ENCODE measurements at regions not wholly inside any gene's neighbourhood (a gene's known extent, or its start where the extent isn't known, plus 50 kb on each side); places are given as distances from the start of the nearest gene placed in this dataset.
"Not testable (repeated sequence)": the region's sequence is repeated elsewhere in the genome, so short reads cannot be mapped to it uniquely, and the experiment has no call there.

DNA sequence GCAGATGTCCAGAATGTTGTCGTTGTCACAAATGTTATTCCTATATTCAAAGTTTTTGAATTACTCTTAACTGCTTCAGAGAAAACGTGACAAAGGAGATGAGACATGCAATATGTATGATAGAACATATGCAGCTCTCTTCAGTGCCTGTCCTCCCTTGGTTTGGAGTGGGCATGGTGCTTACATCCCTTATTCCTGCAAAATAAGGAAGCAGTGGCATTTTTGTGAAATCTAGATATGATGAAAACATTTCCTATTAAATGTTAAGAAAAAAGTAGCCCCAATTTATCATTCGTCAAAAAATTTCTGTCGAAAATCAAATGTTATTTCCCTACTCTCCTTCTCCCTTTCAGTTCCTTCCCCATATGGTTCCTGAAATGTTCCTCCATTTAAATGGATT, 457.5 kb upstream of the FANCL start:
- Histone ChIP-seq H3K36me3 (ENCODE audit: insufficient read depth, insufficient read length, low read length) (no peaks in the 10 kb centered on the region), H3K9ac (ENCODE audit: insufficient read length, low read depth) (no peak overlapping the region), H3K27me3 (ENCODE audit: insufficient read depth, insufficient read length) (no peaks in the 10 kb centered on the region), H3K4me1 (ENCODE audit: insufficient read depth, insufficient read length) (no peaks in the 10 kb centered on the region), H3K4me3 (ENCODE audit: insufficient read length, low read depth) (no peak overlapping the region), H3K9me3 (ENCODE audit: insufficient read depth, low read length) (no peaks in the 10 kb centered on the region)
- DNase-seq (ENCODE audit: low read depth, low spot score): no peak
- TF ChIP-seq SUZ12 (IDR thresholded peaks at IDR 0.05; ENCODE audit: extremely low read depth, insufficient read depth, insufficient read length) (no peak), YY1 (IDR thresholded peaks at IDR 0.05; ENCODE audit: insufficient read depth, insufficient read length) (no peak), ZNF274 (IDR thresholded peaks at IDR 0.05; ENCODE audit: low read depth, low read length) (no peak)

- H3K9ac ChIP-seq (ENCODE audit: insufficient read length, low read depth); H3K9me3 ChIP-seq (ENCODE audit: insufficient read depth, low read length); H3K27me3 ChIP-seq (ENCODE audit: insufficient read depth, insufficient read length); H3K4me3 ChIP-seq (ENCODE audit: insufficient read length, low read depth); DNase-seq (ENCODE audit: low read depth, low spot score); H3K36me3 ChIP-seq (ENCODE audit: insufficient read depth, insufficient read length, low read length); H3K4me1 ChIP-seq (ENCODE audit: insufficient read depth, insufficient read length): not testable (repeated sequence)
These were observed 453.0 kb upstream of the FANCL start for GRCh38 chr2:58694114-58694513.

DNA sequence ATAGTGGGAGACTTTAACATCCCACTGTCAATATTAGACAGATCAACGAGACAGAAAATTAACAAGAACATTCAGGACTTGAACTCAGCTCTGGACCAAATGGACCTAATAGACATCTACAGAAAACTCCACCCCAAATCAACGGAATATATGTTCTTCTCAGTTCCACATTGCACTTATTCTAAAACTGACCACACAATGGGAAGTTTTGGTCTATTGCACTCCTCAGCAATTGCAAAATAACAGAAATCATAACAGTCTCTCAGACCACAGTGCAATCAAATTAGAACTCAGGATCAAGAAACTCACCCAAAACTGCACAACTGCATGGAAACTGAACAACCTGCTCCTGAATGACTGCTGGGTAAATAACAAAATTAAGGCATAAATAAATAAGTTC, 449.9 kb upstream of the FANCL start:
- H3K4me1 ChIP-seq (ENCODE audit: insufficient read depth, insufficient read length); H3K27me3 ChIP-seq (ENCODE audit: insufficient read depth, insufficient read length); H3K9ac ChIP-seq (ENCODE audit: insufficient read length, low read depth); H3K9me3 ChIP-seq (ENCODE audit: insufficient read depth, low read length); H3K4me3 ChIP-seq (ENCODE audit: insufficient read length, low read depth); H3K36me3 ChIP-seq (ENCODE audit: insufficient read depth, insufficient read length, low read length); DNase-seq (ENCODE audit: low read depth, low spot score): not testable (repeated sequence)

GRCh38 chr2:58688813-58689212, 447.7 kb upstream of the FANCL start:
- no peaks in the 10 kb centered on the region for H3K36me3 ChIP-seq (ENCODE audit: insufficient read depth, insufficient read length, low read length)
- no peaks in the 10 kb centered on the region for H3K4me1 ChIP-seq (ENCODE audit: insufficient read depth, insufficient read length)
- H3K9me3 ChIP-seq (ENCODE audit: insufficient read depth, low read length): no peaks in the 10 kb centered on the region
- DNase-seq (ENCODE audit: low read depth, low spot score): no peak
- TF ChIP-seq SUZ12 (IDR thresholded peaks at IDR 0.05; ENCODE audit: extremely low read depth, insufficient read depth, insufficient read length): no peak
- no peak for TF ChIP-seq ZNF274 (IDR thresholded peaks at IDR 0.05; ENCODE audit: low read depth, low read length)
- TF ChIP-seq YY1 (IDR thresholded peaks at IDR 0.05; ENCODE audit: insufficient read depth, insufficient read length): no peak
- no peaks in the 10 kb centered on the region for H3K27me3 ChIP-seq (ENCODE audit: insufficient read depth, insufficient read length)
- H3K9ac ChIP-seq (ENCODE audit: insufficient read length, low read depth): no peak overlapping the region
- H3K4me3 ChIP-seq (ENCODE audit: insufficient read length, low read depth): no peak overlapping the region

DNA sequence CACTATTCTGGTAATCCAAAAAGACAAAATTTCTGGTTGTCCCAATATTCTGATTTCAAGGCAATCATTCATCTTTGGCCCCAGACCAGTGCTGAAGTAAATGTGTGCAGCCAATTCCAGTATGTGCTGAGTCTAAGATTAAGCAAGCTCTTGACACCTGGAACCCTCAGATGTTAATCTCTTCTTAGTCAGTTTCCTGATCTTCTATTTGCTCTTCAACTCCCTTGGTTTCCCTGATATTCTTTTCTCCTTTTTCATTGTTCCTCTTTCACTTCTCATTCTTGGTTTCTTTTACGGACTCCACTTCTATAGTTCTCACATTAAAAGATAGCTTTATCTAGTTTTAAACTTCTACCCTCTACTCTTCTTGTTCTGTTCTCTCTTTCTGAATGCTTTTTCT, 445.7 kb upstream of the FANCL start:
- Histone ChIP-seq H3K9ac (ENCODE audit: insufficient read length, low read depth) (no peak overlapping the region), H3K36me3 (ENCODE audit: insufficient read depth, insufficient read length, low read length) (no peaks in the 10 kb centered on the region), H3K4me3 (ENCODE audit: insufficient read length, low read depth) (no peak overlapping the region), H3K9me3 (ENCODE audit: insufficient read depth, low read length) (no peaks in the 10 kb centered on the region), H3K27me3 (ENCODE audit: insufficient read depth, insufficient read length) (no peaks in the 10 kb centered on the region), H3K4me1 (ENCODE audit: insufficient read depth, insufficient read length) (no peaks in the 10 kb centered on the region)
- DNase-seq (ENCODE audit: low read depth, low spot score): no peak
- TF ChIP-seq SUZ12 (IDR thresholded peaks at IDR 0.05; ENCODE audit: extremely low read depth, insufficient read depth, insufficient read length) (no peak), ZNF274 (IDR thresholded peaks at IDR 0.05; ENCODE audit: low read depth, low read length) (no peak), YY1 (IDR thresholded peaks at IDR 0.05; ENCODE audit: insufficient read depth, insufficient read length) (no peak)

GRCh38 chr2:58680755-58681310, 439.7 kb upstream of the FANCL start:
- DNase-seq (ENCODE audit: low read depth, low spot score): no peak
- Histone ChIP-seq H3K9me3 (ENCODE audit: insufficient read depth, low read length) (no peaks in the 10 kb centered on the region), H3K4me3 (ENCODE audit: insufficient read length, low read depth) (no peak overlapping the region), H3K9ac (ENCODE audit: insufficient read length, low read depth) (no peak overlapping the region), H3K36me3 (ENCODE audit: insufficient read depth, insufficient read length, low read length) (no peaks in the 10 kb centered on the region), H3K4me1 (ENCODE audit: insufficient read depth, insufficient read length) (no peaks in the 10 kb centered on the region), H3K27me3 (ENCODE audit: insufficient read depth, insufficient read length) (no peaks in the 10 kb centered on the region)
- TF ChIP-seq YY1 (IDR thresholded peaks at IDR 0.05; ENCODE audit: insufficient read depth, insufficient read length) (no peak), ZNF274 (IDR thresholded peaks at IDR 0.05; ENCODE audit: low read depth, low read length) (no peak), SUZ12 (IDR thresholded peaks at IDR 0.05; ENCODE audit: extremely low read depth, insufficient read depth, insufficient read length) (no peak)

- H3K27me3 ChIP-seq (ENCODE audit: insufficient read depth, insufficient read length): no peaks in the 10 kb centered on the region
- TF ChIP-seq ZNF274 (IDR thresholded peaks at IDR 0.05; ENCODE audit: low read depth, low read length) (no peak), YY1 (IDR thresholded peaks at IDR 0.05; ENCODE audit: insufficient read depth, insufficient read length) (no peak), SUZ12 (IDR thresholded peaks at IDR 0.05; ENCODE audit: extremely low read depth, insufficient read depth, insufficient read length) (no peak)
These were observed 436.6 kb upstream of the FANCL start for GRCh38 chr2:58677748-58678147.

GRCh38 chr2:58671675-58672074, 430.6 kb upstream of the FANCL start:
- H3K4me1 ChIP-seq (ENCODE audit: insufficient read depth, insufficient read length): no peaks in the 10 kb centered on the region
- TF ChIP-seq ZNF274 (IDR thresholded peaks at IDR 0.05; ENCODE audit: low read depth, low read length) (no peak), SUZ12 (IDR thresholded peaks at IDR 0.05; ENCODE audit: extremely low read depth, insufficient read depth, insufficient read length) (no peak), YY1 (IDR thresholded peaks at IDR 0.05; ENCODE audit: insufficient read depth, insufficient read length) (no peak)
- H3K9me3 ChIP-seq (ENCODE audit: insufficient read depth, low read length): no peaks in the 10 kb centered on the region
- H3K36me3 ChIP-seq (ENCODE audit: insufficient read depth, insufficient read length, low read length): no peaks in the 10 kb centered on the region
- H3K9ac ChIP-seq (ENCODE audit: insufficient read length, low read depth): no peak overlapping the region
- no peak for DNase-seq (ENCODE audit: low read depth, low spot score)
- H3K4me3 ChIP-seq (ENCODE audit: insufficient read length, low read depth): no peak overlapping the region
- H3K27me3 ChIP-seq (ENCODE audit: insufficient read depth, insufficient read length): no peaks in the 10 kb centered on the region

More at GRCh38 chr2:58677748-58678147, 436.6 kb upstream of the FANCL start:
- H3K4me3 ChIP-seq (ENCODE audit: insufficient read length, low read depth): no peak overlapping the region
- no peak overlapping the region for H3K9ac ChIP-seq (ENCODE audit: insufficient read length, low read depth)
- H3K36me3 ChIP-seq (ENCODE audit: insufficient read depth, insufficient read length, low read length): no peaks in the 10 kb centered on the region
- H3K4me1 ChIP-seq (ENCODE audit: insufficient read depth, insufficient read length): no peaks in the 10 kb centered on the region
- no peak for DNase-seq (ENCODE audit: low read depth, low spot score)
- H3K9me3 ChIP-seq (ENCODE audit: insufficient read depth, low read length): no peaks in the 10 kb centered on the region
